CD4-positive, alpha-beta memory T cell (primary cell): ENCODE measurements at regions not wholly inside any gene's neighbourhood (a gene's known extent, or its start where the extent isn't known, plus 50 kb on each side); places are given as distances from the start of the nearest gene placed in this dataset.
"Not testable (repeated sequence)": the region's sequence is repeated elsewhere in the genome, so short reads cannot be mapped to it uniquely, and the experiment has no call there.

Source experiments
- CTCF ChIA-PET: fragments of 350-600 bp; sonication (Branson Sonifier 250); formaldehyde crosslinking; loops from one replicate; lab custom pipeline; 2021; ENCODE audit warnings: inconsistent platforms; ENCODE audit not compliant: partially characterized antibody; lab: Charles Lee
- POLR2A ChIA-PET: fragments of 350-600 bp; sonication (Branson Sonifier 250); formaldehyde crosslinking; loops from one replicate; lab custom pipeline; 2021; ENCODE audit not compliant: partially characterized antibody; lab: Charles Lee
- DNase-seq, 5 donors: peaks; one replicate each; pipeline versions ENCODE4 v3.0.0 to v3.0.0-alpha.2; 2020 to 2022; ENCODE audit warnings: mixed read lengths in 1 of 5
- H3K27ac ChIP-seq: one replicate; pipeline ENCODE4 v1.7.0; 2013; ENCODE audit warnings: low read depth, low read length
- H3K27me3 ChIP-seq: 2 replicates; pipeline ENCODE4 v1.7.0; 2013; ENCODE audit warnings: mild to moderate bottlenecking, low read length, moderate library complexity; ENCODE audit not compliant: insufficient read depth
- H3K36me3 ChIP-seq: 2 replicates; pipeline ENCODE4 v1.7.0; 2013; ENCODE audit warnings: mild to moderate bottlenecking, low read length, moderate library complexity; ENCODE audit not compliant: insufficient read depth
- H3K4me1 ChIP-seq: 2 replicates; pipeline ENCODE4 v1.7.0; 2013; ENCODE audit warnings: mild to moderate bottlenecking, low read length, moderate library complexity; ENCODE audit not compliant: insufficient read depth
- H3K4me3 ChIP-seq, 2 donors: one replicate each; pipeline ENCODE4 v1.7.0; 2013; ENCODE audit warnings: low read length in 2 of 2, mild to moderate bottlenecking in 1 of 2
- H3K9me3 ChIP-seq, 2 donors: one replicate each; pipeline ENCODE4 v1.7.0; 2013; ENCODE audit warnings: low read length in 2 of 2, control low read depth in 1 of 2; ENCODE audit not compliant: control insufficient read depth in 1 of 2
- H3K27ac Mint-ChIP-seq, 7 donors: one replicate each; pipeline ENCODE4 v1.8.0; 2020 to 2021; ENCODE audit warnings: mixed read lengths in 7 of 7, mild to moderate bottlenecking in 6 of 7, inconsistent platforms in 3 of 7, moderate library complexity in 3 of 7
- H3K27me3 Mint-ChIP-seq, 2 donors: one replicate each; pipeline ENCODE4 v1.8.0; 2020 to 2021; ENCODE audit warnings: mixed read lengths in 2 of 2
- H3K36me3 Mint-ChIP-seq, 2 donors: one replicate each; pipeline ENCODE4 v1.8.0; 2020 to 2021; ENCODE audit warnings: mixed read lengths in 2 of 2, inconsistent platforms in 1 of 2, mild to moderate bottlenecking in 1 of 2
- H3K4me1 Mint-ChIP-seq, 4 donors: one replicate each; pipeline ENCODE4 v1.8.0; 2020 to 2021; ENCODE audit warnings: mixed read lengths in 4 of 4, mild to moderate bottlenecking in 1 of 4
- H3K4me3 Mint-ChIP-seq, 8 donors: one replicate each; pipeline ENCODE4 v1.8.0; 2020 to 2021; ENCODE audit warnings: mixed read lengths in 8 of 8, mild to moderate bottlenecking in 7 of 8, moderate library complexity in 6 of 8, inconsistent platforms in 3 of 8
- H3K9me3 Mint-ChIP-seq, 8 donors: one replicate each; pipeline ENCODE4 v1.8.0; 2020 to 2021; ENCODE audit warnings: mixed read lengths in 8 of 8, mild to moderate bottlenecking in 5 of 8, inconsistent platforms in 3 of 8, moderate library complexity in 1 of 8
- intact Hi-C: fragments of 100-400 bp; cut with micrococcal nuclease; formaldehyde crosslinking; loops from one replicate; pipeline ENCODE4 v1.15.1; 2023

DNA sequence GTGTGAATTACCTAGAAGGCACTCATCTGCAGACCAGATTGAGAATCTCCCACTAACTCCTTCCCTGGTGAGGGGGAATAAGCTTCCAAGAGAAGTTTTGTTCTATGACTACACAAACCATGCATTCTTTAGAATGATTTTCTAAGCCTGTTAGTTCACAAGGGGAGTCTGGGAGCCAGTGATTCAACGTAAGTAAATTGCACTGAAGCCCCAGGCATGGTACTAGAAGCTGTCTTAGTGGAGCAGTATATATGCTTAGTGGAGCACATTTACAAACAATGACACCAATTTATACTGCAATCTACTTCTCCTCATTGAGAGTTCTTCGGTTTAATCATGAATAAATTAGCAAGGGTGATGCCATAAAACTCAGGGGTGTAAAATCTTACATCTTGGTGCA lies 209.9 kb upstream of the LRRC61 start:
- POLR2A ChIA-PET, DNase-seq, H3K27me3 Mint-ChIP-seq, intact Hi-C loops, H3K27ac Mint-ChIP-seq, H3K4me3 Mint-ChIP-seq, H3K36me3 Mint-ChIP-seq, H3K9me3 Mint-ChIP-seq, H3K9me3 ChIP-seq, H3K4me3 ChIP-seq, H3K27me3 ChIP-seq, H3K4me1 ChIP-seq, H3K36me3 ChIP-seq, H3K27ac ChIP-seq, H3K4me1 Mint-ChIP-seq, CTCF ChIA-PET: not testable (repeated sequence)

DNA sequence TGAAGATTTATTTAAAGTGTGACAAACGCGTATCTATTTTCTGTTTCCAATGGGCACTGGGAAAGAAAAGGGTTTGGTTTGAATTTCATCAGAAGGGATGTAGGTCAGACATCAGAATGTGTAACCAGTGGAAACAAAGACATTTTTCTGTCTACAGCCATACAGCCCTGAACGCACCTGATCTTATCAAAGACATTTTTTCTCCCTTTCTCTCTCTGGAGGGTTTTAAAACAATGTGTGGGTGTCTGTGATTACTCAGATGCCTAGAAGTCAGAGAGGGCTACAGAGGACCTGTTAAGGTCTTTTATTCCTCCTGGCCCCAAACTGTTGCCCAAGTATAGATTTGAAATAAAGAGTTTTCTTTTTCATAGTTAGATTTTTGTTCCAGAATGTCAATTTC lies 208.6 kb upstream of the LRRC61 start:
- H3K9me3 ChIP-seq, H3K36me3 ChIP-seq, CTCF ChIA-PET, POLR2A ChIA-PET, H3K27ac Mint-ChIP-seq, H3K4me3 Mint-ChIP-seq, H3K27me3 ChIP-seq, H3K27me3 Mint-ChIP-seq, H3K27ac ChIP-seq, H3K4me3 ChIP-seq, H3K36me3 Mint-ChIP-seq, H3K4me1 Mint-ChIP-seq, intact Hi-C loops, DNase-seq, H3K4me1 ChIP-seq: not testable (repeated sequence)
- peaks cover 0 to 14% (median 5%) of the 10 kb centered on the region in 8 donors for H3K9me3 Mint-ChIP-seq

DNA sequence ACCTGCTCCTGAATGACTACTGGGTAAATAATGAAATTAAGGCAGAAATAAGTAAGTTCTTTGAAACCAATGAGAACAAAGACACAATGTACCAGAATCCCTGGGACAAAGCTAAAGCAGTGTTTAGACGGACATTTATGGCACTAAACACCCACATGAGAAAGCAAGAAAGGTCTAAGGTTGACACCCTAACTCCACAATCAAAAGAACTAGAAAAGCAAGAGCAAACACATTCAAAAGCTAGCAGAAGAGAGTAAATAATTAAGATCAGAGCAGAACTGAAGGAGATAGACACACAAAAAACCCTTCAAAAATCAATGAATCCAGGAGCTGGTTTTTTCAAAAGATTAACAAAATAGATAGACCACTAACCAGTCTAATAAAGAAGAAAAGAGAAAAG lies 203.2 kb upstream of the LRRC61 start:
- H3K27me3 Mint-ChIP-seq, H3K27me3 ChIP-seq, H3K4me1 Mint-ChIP-seq, H3K4me3 ChIP-seq, intact Hi-C loops, DNase-seq, CTCF ChIA-PET, H3K36me3 ChIP-seq, H3K27ac ChIP-seq, H3K4me1 ChIP-seq, H3K27ac Mint-ChIP-seq, H3K9me3 ChIP-seq, H3K36me3 Mint-ChIP-seq, POLR2A ChIA-PET, H3K4me3 Mint-ChIP-seq: not testable (repeated sequence)
- H3K9me3 Mint-ChIP-seq, result peaks cover 0 to 17% (median 6%) of the 10 kb centered on the region in 8 donors

DNA sequence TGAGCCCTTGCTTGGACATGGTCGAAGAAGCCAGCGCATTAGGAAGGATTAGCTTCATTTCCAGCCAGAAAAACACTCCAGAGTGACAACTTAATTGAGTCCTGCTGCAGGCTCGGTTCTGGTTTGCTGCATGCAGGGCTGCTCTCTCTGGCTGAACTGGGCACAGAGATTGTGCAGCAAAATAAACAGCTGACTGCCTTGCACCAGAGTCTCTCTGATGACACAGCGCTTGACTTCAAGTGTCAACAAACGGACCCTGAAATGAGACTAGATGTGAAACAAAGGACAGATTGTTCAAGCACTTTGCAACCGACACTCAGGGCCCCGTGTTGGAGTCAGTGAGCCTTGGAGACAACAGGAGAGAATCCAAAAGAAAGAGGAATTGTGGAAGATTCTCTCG lies 197.3 kb upstream of the LRRC61 start:
- intact Hi-C loops, H3K36me3 ChIP-seq, H3K27ac ChIP-seq, H3K27me3 Mint-ChIP-seq, H3K9me3 Mint-ChIP-seq, H3K27me3 ChIP-seq, H3K27ac Mint-ChIP-seq, H3K4me1 Mint-ChIP-seq, H3K4me3 ChIP-seq, DNase-seq, H3K36me3 Mint-ChIP-seq, CTCF ChIA-PET, H3K9me3 ChIP-seq, POLR2A ChIA-PET, H3K4me1 ChIP-seq, H3K4me3 Mint-ChIP-seq: not testable (repeated sequence)

DNA sequence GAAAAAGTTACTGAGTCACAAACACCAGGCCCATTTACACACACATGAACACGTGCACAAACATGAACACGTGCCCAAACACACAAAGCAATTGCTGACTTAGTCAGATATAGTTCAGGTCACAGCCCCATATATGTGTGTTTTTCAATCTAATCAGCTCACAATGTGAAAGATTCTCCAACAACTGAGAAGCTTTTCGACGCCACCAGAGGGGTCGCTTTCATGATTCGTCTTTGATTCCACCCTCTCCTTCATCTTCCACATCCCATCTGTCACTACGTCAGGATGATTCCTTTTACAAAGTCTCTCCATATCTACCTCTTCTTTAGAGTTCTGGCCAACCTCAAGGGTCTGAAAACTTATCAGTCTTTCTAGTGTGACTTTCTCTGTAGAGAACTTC lies 188.7 kb upstream of the LRRC61 start:
- H3K9me3 ChIP-seq, H3K27me3 Mint-ChIP-seq, DNase-seq, H3K4me1 Mint-ChIP-seq, H3K4me3 ChIP-seq, POLR2A ChIA-PET, intact Hi-C loops, H3K4me1 ChIP-seq, H3K36me3 Mint-ChIP-seq, H3K36me3 ChIP-seq, H3K27ac ChIP-seq, H3K27me3 ChIP-seq, CTCF ChIA-PET, H3K9me3 Mint-ChIP-seq, H3K4me3 Mint-ChIP-seq: not testable (repeated sequence)
- H3K27ac Mint-ChIP-seq, result peak overlapping the region in 1 of 7 donors; percentile 77

DNA sequence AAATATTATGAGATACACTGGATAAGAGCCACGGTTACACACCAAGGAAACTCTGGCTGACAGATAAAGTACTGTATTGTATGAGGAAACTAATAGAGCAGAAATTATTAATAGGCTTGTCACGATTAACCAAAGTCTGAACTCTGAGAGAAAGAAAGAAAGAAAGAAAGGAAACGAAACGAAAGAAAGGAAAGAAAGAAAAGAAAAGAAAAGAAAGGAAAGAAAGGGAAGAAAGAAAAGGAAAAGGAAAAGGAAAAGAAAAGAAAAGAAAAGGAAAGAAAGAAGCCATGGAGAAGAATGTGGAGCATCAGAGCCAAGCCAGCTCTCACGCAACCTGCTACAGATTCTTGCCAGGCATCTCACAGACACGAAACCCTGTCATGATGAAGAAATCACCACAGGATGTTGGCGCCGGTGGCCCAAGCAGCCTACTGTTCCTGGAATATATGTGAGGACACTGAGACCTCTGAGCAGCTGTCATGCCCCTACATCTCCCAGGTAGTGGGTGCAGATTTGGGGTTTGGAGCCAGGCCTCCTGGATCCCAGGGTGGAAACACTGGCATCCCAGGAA lies 187.4 kb upstream of the LRRC61 start:
- H3K27me3 ChIP-seq, H3K36me3 ChIP-seq, H3K9me3 ChIP-seq, H3K4me1 Mint-ChIP-seq, H3K27me3 Mint-ChIP-seq, H3K9me3 Mint-ChIP-seq, H3K36me3 Mint-ChIP-seq, H3K4me1 ChIP-seq, H3K4me3 ChIP-seq, H3K4me3 Mint-ChIP-seq, H3K27ac ChIP-seq, intact Hi-C loops, POLR2A ChIA-PET, DNase-seq: not testable (repeated sequence)
- peak overlapping the region in 2 of 7 donors; percentile 26 to 79 for H3K27ac Mint-ChIP-seq
- CTCF ChIA-PET, result interaction anchor here (0.6 kb wide), 1 partner anchor 50 kb away, joined by 3 read pairs; no protein-coding TSS in a partner anchor

DNA sequence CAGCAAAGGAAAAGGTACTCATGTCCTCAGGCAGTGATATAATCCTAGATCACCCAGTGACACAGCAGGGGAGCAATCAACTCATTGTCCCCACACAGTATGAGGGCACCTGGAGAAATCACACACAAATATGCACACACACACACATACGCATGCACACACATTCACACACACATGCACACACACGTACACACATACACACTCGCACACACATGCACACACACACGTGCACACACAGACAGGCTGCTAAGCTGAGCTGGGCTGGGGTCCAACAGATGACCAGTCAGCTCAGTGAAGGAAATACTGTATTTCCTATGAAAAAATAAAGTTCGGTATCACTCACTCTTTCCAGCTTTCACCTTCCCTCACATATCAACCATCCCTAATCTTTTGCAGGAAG lies 183.3 kb upstream of the LRRC61 start:
- H3K27me3 ChIP-seq, H3K9me3 ChIP-seq, H3K27me3 Mint-ChIP-seq, H3K9me3 Mint-ChIP-seq, H3K27ac Mint-ChIP-seq, CTCF ChIA-PET, H3K36me3 ChIP-seq, DNase-seq, intact Hi-C loops, H3K4me1 ChIP-seq, H3K4me3 Mint-ChIP-seq, H3K27ac ChIP-seq, POLR2A ChIA-PET, H3K36me3 Mint-ChIP-seq, H3K4me1 Mint-ChIP-seq, H3K4me3 ChIP-seq: not testable (repeated sequence)
